HepG2 (cell line): ENCODE measurements at regions not wholly inside any gene's neighbourhood (a gene's known extent, or its start where the extent isn't known, plus 50 kb on each side); places are given as distances from the start of the nearest gene placed in this dataset.

Source experiments
- ATAC-seq: fragments of 200-7000 bp; cut with Tn5 transposase; 3 replicates; pipeline ENCODE4 v1.9.1; 2020; ENCODE audit warnings: mild to moderate bottlenecking, moderate library complexity
- BruUV-seq: library from RNA; stranded (reverse); fragments of 400-500 nt; replicated peaks from 2 replicates; lab custom pipeline; 2021; lab: Mats Ljungman, UMichigan
- CTCF ChIA-PET: fragments of 300-600 bp; formaldehyde crosslinking; extraction: SDS; loops from one replicate; lab custom pipeline; 2021; ENCODE audit warnings: low total read pairs, inconsistent platforms, low intra/inter-chr PET ratio; lab: Yijun Ruan, JAX
- POLR2A ChIA-PET: fragments of 350-600 bp; sonication (Branson Sonifier 250); formaldehyde crosslinking; loops from one replicate; lab custom pipeline; 2020; ENCODE audit warnings: antibody characterized with exemption, inconsistent platforms; lab: Yijun Ruan, JAX
- DNase-seq: peaks from one replicate; pipeline ENCODE4 v3.0.0-alpha.2; 2015; ENCODE audit warnings: low spot score
- FAIRE-seq: peaks from 3 replicates; lab custom pipeline; 2011; peaks lifted over from hg19 to GRCh38; lab: Jason Lieb, UNC
- H2AFZ ChIP-seq: one replicate; pipeline ENCODE4 v1.6.1; 2011; ENCODE audit warnings: low read length, inconsistent platforms
- H3K27ac ChIP-seq: fragments of 300-600 bp; 3 replicates; pipeline ENCODE4 v1.8.0; 2011; ENCODE audit warnings: mixed run types, mild to moderate bottlenecking, mixed read lengths, low read length, inconsistent platforms; ENCODE audit not compliant: insufficient read depth; ENCODE audit errors: extremely low read length
- H3K27me3 ChIP-seq, 2 experiments: fragments of 200-600 bp in 1 of 2; 2 replicates in 1 of 2; 3 replicates in 1 of 2; pipeline versions ENCODE4 v1.6.0 to v1.8.0; 2011; ENCODE audit warnings: low read length in 2 of 2, mild to moderate bottlenecking in 2 of 2, moderate library complexity in 2 of 2, inconsistent platforms in 1 of 2; ENCODE audit not compliant: insufficient read depth in 2 of 2, control insufficient read depth in 1 of 2
- H3K36me3 ChIP-seq, 2 experiments: fragments of 200-600 bp in 1 of 2; replicated peaks in 1 of 2; 2 replicates in 1 of 2; 3 replicates in 1 of 2; pipeline versions ENCODE4 v1.5.1 to v1.8.0; 2011; ENCODE audit warnings: low read length in 2 of 2, inconsistent platforms in 1 of 2; ENCODE audit not compliant: insufficient read depth in 2 of 2, control insufficient read depth in 1 of 2
- H3K4me1 ChIP-seq: 2 replicates; pipeline ENCODE4 v1.5.1; 2012; ENCODE audit warnings: low read length, inconsistent platforms; ENCODE audit not compliant: insufficient read depth
- H3K4me2 ChIP-seq: 2 replicates; pipeline ENCODE4 v1.6.0; 2011; ENCODE audit warnings: low read depth, low read length, inconsistent platforms
- H3K4me3 ChIP-seq, 3 experiments: fragments of 200-600 bp in 1 of 3; sonication (generic), shearing (Covaris generic) in 1 of 3; replicated peaks in 1 of 3; 2 replicates each; pipeline ENCODE4 v1.5.1; 2011 to 2016; ENCODE audit warnings: low read length in 3 of 3, inconsistent platforms in 2 of 3, low read depth in 2 of 3, mild to moderate bottlenecking in 2 of 3, control low read depth in 1 of 3, mixed read lengths in 1 of 3; ENCODE audit not compliant: insufficient read depth in 1 of 3
- H3K79me2 ChIP-seq: one replicate; pipeline ENCODE4 v1.6.1; 2011; ENCODE audit warnings: low read length, inconsistent platforms; ENCODE audit not compliant: insufficient read depth
- H3K9ac ChIP-seq: 2 replicates; pipeline ENCODE4 v1.6.0; 2011; ENCODE audit warnings: mild to moderate bottlenecking, low read depth, low read length, inconsistent platforms; ENCODE audit not compliant: insufficient read depth
- H3K9me3 ChIP-seq: 2 replicates; pipeline ENCODE4 v1.5.1; 2012; ENCODE audit warnings: mild to moderate bottlenecking, low read length
- H4K20me1 ChIP-seq: 2 replicates; pipeline ENCODE4 v1.6.0; 2011; ENCODE audit warnings: inconsistent platforms, mild to moderate bottlenecking, low read length, moderate library complexity; ENCODE audit not compliant: insufficient read depth
- DNMT3B ChIP-seq: conservative IDR thresholded peaks from 2 replicates; pipeline ENCODE4 v1.6.1; 2016; ENCODE audit warnings: missing biosample characterization, control low read depth
- IKZF4 ChIP-seq: sonication (generic); formaldehyde crosslinking; IDR thresholded peaks from 2 replicates; pipeline ENCODE4 v1.5.1; 2020; ENCODE audit warnings: borderline replicate concordance, mild to moderate bottlenecking, low read depth, missing genetic modification reagents; ENCODE audit errors: not compliant biosample characterization
- LCORL ChIP-seq, 2 experiments: fragments of 450-650 bp in 1 of 2; sonication (generic) in 1 of 2; formaldehyde crosslinking in 1 of 2; IDR thresholded peaks; 2 replicates each; pipeline versions ENCODE4 v1.5.0 to v1.6.1; 2017 to 2020; ENCODE audit warnings: antibody characterized with exemption in 1 of 2, missing genetic modification reagents in 1 of 2
- RNF2 ChIP-seq: fragments of 450-650 bp; conservative IDR thresholded peaks from 2 replicates; pipeline ENCODE4 v1.6.1; 2016; ENCODE audit warnings: low read depth
- STAG1 ChIP-seq: sonication (generic); formaldehyde crosslinking; IDR thresholded peaks from 2 replicates; pipeline ENCODE4 v1.4.0; 2020; ENCODE audit warnings: missing genetic modification reagents
- U2AF1 ChIP-seq: fragments of 200-400 bp; formaldehyde crosslinking; optimal IDR thresholded peaks from 2 replicates; pipeline ENCODE3; 2017; ENCODE audit warnings: mild to moderate bottlenecking, low read depth, low read length
- ZFAT ChIP-seq: sonication (generic); formaldehyde crosslinking; conservative IDR thresholded peaks from 2 replicates; pipeline ENCODE4 v1.8.1; 2023; ENCODE audit warnings: missing genetic modification reagents, inconsistent platforms
- ZNF10 ChIP-seq: sonication (generic); formaldehyde crosslinking; IDR thresholded peaks from 2 replicates; pipeline ENCODE4 v1.4.0; 2020; ENCODE audit warnings: mild to moderate bottlenecking, low read depth, missing genetic modification reagents, borderline replicate concordance
- ZNF224 ChIP-seq: sonication (generic); formaldehyde crosslinking; IDR thresholded peaks from 2 replicates; pipeline ENCODE4 v1.5.0; 2020; ENCODE audit warnings: mild to moderate bottlenecking, missing genetic modification reagents
- ZNF260 ChIP-seq: sonication (generic); formaldehyde crosslinking; IDR thresholded peaks from 2 replicates; pipeline ENCODE4 v1.4.0; 2020; ENCODE audit warnings: missing genetic modification reagents, low read depth, mild to moderate bottlenecking, borderline replicate concordance
- WGBS: methylation state at CpG from one replicate; pipeline ENCODE4 v1.1.6; 2017; ENCODE audit warnings: low lambda C conversion rate; 5-methylcytosine and 5-hydroxymethylcytosine counted together
- in situ Hi-C: cut with HindIII; loops from 2 replicates; pipeline ENCODE4 v1.10.0; 2017; ENCODE audit warnings: low pct_unique_long_range_greater_than_20kb; ENCODE audit not compliant: extremely low pct_ligation_motif_present
- intact Hi-C: fragments of 100-400 bp; cut with micrococcal nuclease; formaldehyde crosslinking; loops from one replicate; pipeline ENCODE4 v1.10.0; 2022; ENCODE audit not compliant: unreplicated experiment
- TF ChIP-seq, protein P1 (sequence below): sonication (generic); formaldehyde crosslinking; IDR thresholded peaks from 2 replicates; pipeline ENCODE4; 2020; ENCODE audit warnings: missing genetic modification reagents, mild to moderate bottlenecking, borderline replicate concordance
- TF ChIP-seq, protein P2 (sequence below): sonication (generic); formaldehyde crosslinking; IDR thresholded peaks from 2 replicates; pipeline ENCODE4 v1.5.0; 2020; ENCODE audit warnings: missing genetic modification reagents

DNA sequence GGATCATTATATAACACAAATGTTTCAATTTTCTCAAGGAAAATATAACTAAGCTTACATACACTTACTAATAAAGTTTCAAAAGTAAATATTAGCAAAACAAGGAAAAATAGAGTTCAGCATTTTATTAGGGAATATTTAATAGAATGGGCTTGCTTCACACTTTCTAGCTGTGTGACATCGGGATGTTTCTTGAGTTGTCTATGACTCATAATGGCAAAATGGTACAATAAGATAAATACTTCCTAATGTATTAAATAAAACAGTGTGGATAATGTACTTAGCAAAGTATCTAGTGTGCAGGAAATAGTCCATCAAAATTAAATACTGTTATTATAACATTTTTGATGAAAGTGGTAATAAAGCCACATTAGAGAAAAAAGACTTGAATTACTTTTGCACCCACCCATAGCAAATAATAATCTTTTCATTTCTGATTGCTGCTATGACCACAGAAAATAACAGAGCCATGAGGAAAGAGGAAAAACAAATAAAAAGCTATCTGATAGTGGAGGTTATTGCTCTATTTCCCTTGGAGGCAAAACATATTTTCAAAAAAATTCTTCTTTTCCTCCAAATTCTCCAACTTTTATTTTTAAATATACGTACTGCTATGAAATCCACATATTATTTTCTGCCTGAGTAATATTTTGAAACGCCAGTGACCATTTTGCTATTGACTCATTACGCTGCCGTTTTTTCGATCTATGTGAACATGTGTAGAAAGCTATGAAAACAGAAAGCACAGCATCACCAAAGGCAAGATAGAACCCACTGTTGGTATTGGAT lies 272.9 kb upstream of the KLF6 start:
- H3K4me2 ChIP-seq = no peak overlapping the region
- no peaks in the 10 kb centered on the region for H3K4me1 ChIP-seq
- no peaks in the 10 kb centered on the region for H4K20me1 ChIP-seq
- FAIRE-seq (no peak), ATAC-seq (no peak), DNase-seq (no peak)
- WGBS = 7% methylated on average over 6 of the region's 6 CpGs
- CTCF ChIA-PET = no interaction called here
- no peak overlapping the region for H2AFZ ChIP-seq
- intact Hi-C loops (no loop called here), in situ Hi-C loops (no loop called here)
- no peaks in the 10 kb centered on the region for H3K79me2 ChIP-seq
- BruUV-seq = no TSS peak
- no peaks in the 10 kb centered on the region for H3K9me3 ChIP-seq
- H3K36me3 ChIP-seq = no peaks in the 10 kb centered on the region
- POLR2A ChIA-PET = no interaction called here
- H3K27me3 ChIP-seq = peaks cover under 1 to 13% of the 10 kb centered on the region in 2 experiments; a peak in 2 of 5 replicates
- H3K27ac ChIP-seq = no peak overlapping the region
- no peak overlapping the region for H3K4me3 ChIP-seq
- no peak overlapping the region for H3K9ac ChIP-seq
- TF ChIP-seq U2AF1 = no peak
- TF ChIP-seq, protein P1, sequence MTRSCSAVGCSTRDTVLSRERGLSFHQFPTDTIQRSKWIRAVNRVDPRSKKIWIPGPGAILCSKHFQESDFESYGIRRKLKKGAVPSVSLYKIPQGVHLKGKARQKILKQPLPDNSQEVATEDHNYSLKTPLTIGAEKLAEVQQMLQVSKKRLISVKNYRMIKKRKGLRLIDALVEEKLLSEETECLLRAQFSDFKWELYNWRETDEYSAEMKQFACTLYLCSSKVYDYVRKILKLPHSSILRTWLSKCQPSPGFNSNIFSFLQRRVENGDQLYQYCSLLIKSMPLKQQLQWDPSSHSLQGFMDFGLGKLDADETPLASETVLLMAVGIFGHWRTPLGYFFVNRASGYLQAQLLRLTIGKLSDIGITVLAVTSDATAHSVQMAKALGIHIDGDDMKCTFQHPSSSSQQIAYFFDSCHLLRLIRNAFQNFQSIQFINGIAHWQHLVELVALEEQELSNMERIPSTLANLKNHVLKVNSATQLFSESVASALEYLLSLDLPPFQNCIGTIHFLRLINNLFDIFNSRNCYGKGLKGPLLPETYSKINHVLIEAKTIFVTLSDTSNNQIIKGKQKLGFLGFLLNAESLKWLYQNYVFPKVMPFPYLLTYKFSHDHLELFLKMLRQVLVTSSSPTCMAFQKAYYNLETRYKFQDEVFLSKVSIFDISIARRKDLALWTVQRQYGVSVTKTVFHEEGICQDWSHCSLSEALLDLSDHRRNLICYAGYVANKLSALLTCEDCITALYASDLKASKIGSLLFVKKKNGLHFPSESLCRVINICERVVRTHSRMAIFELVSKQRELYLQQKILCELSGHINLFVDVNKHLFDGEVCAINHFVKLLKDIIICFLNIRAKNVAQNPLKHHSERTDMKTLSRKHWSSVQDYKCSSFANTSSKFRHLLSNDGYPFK (CRISPR knock-in tag) = no peak
- no peak for TF ChIP-seq ZNF224 (CRISPR knock-in tag)
- TF ChIP-seq LCORL (IDR thresholded peaks at IDR 0.05) = no peak
- no peak for TF ChIP-seq LCORL (CRISPR knock-in tag; IDR thresholded peaks at IDR 0.05)
- TF ChIP-seq DNMT3B (CRISPR knock-in tag) = no peak
- TF ChIP-seq ZNF10 = no peak
- TF ChIP-seq STAG1 = no peak
- TF ChIP-seq, protein P2, sequence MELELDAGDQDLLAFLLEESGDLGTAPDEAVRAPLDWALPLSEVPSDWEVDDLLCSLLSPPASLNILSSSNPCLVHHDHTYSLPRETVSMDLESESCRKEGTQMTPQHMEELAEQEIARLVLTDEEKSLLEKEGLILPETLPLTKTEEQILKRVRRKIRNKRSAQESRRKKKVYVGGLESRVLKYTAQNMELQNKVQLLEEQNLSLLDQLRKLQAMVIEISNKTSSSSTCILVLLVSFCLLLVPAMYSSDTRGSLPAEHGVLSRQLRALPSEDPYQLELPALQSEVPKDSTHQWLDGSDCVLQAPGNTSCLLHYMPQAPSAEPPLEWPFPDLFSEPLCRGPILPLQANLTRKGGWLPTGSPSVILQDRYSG (CRISPR knock-in tag) = no peak
- TF ChIP-seq ZNF260 = no peak
- no peak for TF ChIP-seq RNF2
- no peak for TF ChIP-seq IKZF4 (CRISPR knock-in tag)
- no peak for TF ChIP-seq ZFAT
- TF ChIP-seq, all 625 proteins: peak for 0
